Uterus (tissue), 2 donors: ENCODE measurements at regions not wholly inside any gene's neighbourhood (a gene's known extent, or its start where the extent isn't known, plus 50 kb on each side); places are given as distances from the start of the nearest gene placed in this dataset.

Source experiments
- POLR2A ChIP-seq, 2 donors: fragments of 450-650 bp; IDR thresholded peaks; one replicate each; pipeline ENCODE4 v1.6.1; 2016; ENCODE audit warnings: antibody characterized with exemption in 2 of 2, mild to moderate bottlenecking in 1 of 2, moderate library complexity in 1 of 2
- TF ChIP-seq, protein P1 (sequence below), 4 experiments: fragments of 200-600 bp in 2 of 4; fragments of 450-650 bp in 2 of 4; sonication (generic) in 2 of 4; IDR thresholded peaks; one replicate each; pipeline ENCODE4 v1.5.1; 2016 to 2019; ENCODE audit warnings: antibody characterized with exemption in 4 of 4, mild to moderate bottlenecking in 2 of 4, moderate library complexity in 1 of 4

GRCh38 chr5:158634714-158635113 lies 465.0 kb downstream of the EBF1 start:
- TF ChIP-seq, protein P1, sequence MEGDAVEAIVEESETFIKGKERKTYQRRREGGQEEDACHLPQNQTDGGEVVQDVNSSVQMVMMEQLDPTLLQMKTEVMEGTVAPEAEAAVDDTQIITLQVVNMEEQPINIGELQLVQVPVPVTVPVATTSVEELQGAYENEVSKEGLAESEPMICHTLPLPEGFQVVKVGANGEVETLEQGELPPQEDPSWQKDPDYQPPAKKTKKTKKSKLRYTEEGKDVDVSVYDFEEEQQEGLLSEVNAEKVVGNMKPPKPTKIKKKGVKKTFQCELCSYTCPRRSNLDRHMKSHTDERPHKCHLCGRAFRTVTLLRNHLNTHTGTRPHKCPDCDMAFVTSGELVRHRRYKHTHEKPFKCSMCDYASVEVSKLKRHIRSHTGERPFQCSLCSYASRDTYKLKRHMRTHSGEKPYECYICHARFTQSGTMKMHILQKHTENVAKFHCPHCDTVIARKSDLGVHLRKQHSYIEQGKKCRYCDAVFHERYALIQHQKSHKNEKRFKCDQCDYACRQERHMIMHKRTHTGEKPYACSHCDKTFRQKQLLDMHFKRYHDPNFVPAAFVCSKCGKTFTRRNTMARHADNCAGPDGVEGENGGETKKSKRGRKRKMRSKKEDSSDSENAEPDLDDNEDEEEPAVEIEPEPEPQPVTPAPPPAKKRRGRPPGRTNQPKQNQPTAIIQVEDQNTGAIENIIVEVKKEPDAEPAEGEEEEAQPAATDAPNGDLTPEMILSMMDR (IDR thresholded peaks at IDR 0.05), result no peak
- TF ChIP-seq POLR2A (IDR thresholded peaks at IDR 0.05), result no peak
